Gastroesophageal sphincter (tissue), 4 donors: ENCODE measurements at regions not wholly inside any gene's neighbourhood (a gene's known extent, or its start where the extent isn't known, plus 50 kb on each side); places are given as distances from the start of the nearest gene placed in this dataset.

Experiments
- ATAC-seq: fragments of 150-250 bp; one replicate; pipeline ENCODE4 v1.9.1; 2016; ENCODE audit warnings: mild to moderate bottlenecking, moderate library complexity
- H3K27ac ChIP-seq, 4 donors: fragments of 200-600 bp; sonication (generic) in 3 of 4; 1 replicate in 3 of 4; 2 replicates in 1 of 4; pipeline ENCODE4 v1.5.1; 2016 to 2019
- H3K27me3 ChIP-seq: fragments of 200-600 bp; sonication (generic); one replicate; pipeline ENCODE4 v1.5.1; 2019
- H3K36me3 ChIP-seq, 2 donors: fragments of 200-600 bp; sonication (generic); one replicate each; pipeline ENCODE4 v1.5.1; 2019; ENCODE audit warnings: control low read depth in 1 of 2
- H3K4me1 ChIP-seq, 3 donors: fragments of 200-600 bp; sonication (generic); 1 replicate in 2 of 3; 2 replicates in 1 of 3; pipeline ENCODE4 v1.5.1; 2016 to 2019; ENCODE audit warnings: control low read depth in 2 of 3
- H3K4me3 ChIP-seq, 2 donors: fragments of 200-600 bp; sonication (generic); one replicate each; pipeline ENCODE4 v1.5.1; 2019; ENCODE audit warnings: mild to moderate bottlenecking in 1 of 2, moderate library complexity in 1 of 2
- H3K9me3 ChIP-seq, 3 donors: fragments of 200-600 bp; sonication (generic); one replicate each; pipeline ENCODE4 v1.5.1; 2017 to 2019; ENCODE audit warnings: control low read depth in 2 of 3
- EP300 ChIP-seq: sonication (generic); formaldehyde crosslinking; IDR thresholded peaks from one replicate; pipeline ENCODE4 v1.6.1; 2017; ENCODE audit warnings: antibody characterized with exemption, mild to moderate bottlenecking
- POLR2A ChIP-seq, 2 donors: fragments of 450-650 bp; IDR thresholded peaks; one replicate each; pipeline ENCODE4 v1.6.1; 2017; ENCODE audit warnings: antibody characterized with exemption in 2 of 2, mild to moderate bottlenecking in 2 of 2, moderate library complexity in 1 of 2
- POLR2AphosphoS5 ChIP-seq: sonication (generic); formaldehyde crosslinking; IDR thresholded peaks from one replicate; pipeline ENCODE4 v1.6.1; 2017; ENCODE audit warnings: antibody characterized with exemption
- WGBS, 2 donors: methylation state at CpG; one replicate each; pipeline ENCODE4 v1.1.5; 2018; ENCODE audit warnings: low coverage in 1 of 2; 5-methylcytosine and 5-hydroxymethylcytosine counted together
- TF ChIP-seq, protein P1 (sequence below), 4 experiments: fragments of 200-600 bp in 2 of 4; fragments of 450-650 bp in 2 of 4; sonication (generic) in 1 of 4; IDR thresholded peaks; one replicate each; pipeline ENCODE4 v1.5.1; 2017 to 2019; ENCODE audit warnings: antibody characterized with exemption in 4 of 4, mild to moderate bottlenecking in 2 of 4, moderate library complexity in 2 of 4

DNA sequence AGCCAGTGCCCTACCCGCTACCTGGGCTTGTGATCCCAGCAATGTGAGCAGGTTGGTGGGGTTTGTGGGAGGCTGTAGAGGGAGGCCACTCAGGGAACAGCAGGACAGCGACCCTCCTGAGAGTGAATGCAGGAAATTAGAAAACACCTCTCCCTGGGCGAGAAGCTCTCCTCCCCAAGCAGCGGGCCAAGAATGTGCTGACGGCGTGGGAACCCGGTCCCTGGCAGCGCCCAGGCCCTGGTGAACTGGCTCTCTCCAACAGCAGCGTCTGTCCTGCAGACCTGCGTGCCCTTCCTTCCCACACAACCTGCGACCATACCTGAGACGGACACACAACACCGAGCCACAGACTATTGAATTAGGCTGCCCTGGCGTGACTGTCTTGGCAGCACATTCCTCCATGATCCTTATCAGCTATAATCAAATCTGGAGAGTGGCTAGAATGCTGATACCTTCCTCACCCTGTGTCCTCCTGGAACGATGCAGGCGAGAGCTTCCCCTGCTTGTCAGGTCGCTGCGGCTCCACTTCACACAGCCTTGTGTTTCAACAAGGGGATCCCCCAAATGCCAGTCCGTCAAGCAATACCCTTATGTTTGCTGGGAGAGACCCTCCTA lies 114.8 kb upstream of the GSC start:
- WGBS, 2 donors = 89 to 90% methylated on average over 9 to 12 of the region's 19 CpGs
- TF ChIP-seq, protein P1, sequence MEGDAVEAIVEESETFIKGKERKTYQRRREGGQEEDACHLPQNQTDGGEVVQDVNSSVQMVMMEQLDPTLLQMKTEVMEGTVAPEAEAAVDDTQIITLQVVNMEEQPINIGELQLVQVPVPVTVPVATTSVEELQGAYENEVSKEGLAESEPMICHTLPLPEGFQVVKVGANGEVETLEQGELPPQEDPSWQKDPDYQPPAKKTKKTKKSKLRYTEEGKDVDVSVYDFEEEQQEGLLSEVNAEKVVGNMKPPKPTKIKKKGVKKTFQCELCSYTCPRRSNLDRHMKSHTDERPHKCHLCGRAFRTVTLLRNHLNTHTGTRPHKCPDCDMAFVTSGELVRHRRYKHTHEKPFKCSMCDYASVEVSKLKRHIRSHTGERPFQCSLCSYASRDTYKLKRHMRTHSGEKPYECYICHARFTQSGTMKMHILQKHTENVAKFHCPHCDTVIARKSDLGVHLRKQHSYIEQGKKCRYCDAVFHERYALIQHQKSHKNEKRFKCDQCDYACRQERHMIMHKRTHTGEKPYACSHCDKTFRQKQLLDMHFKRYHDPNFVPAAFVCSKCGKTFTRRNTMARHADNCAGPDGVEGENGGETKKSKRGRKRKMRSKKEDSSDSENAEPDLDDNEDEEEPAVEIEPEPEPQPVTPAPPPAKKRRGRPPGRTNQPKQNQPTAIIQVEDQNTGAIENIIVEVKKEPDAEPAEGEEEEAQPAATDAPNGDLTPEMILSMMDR (IDR thresholded peaks at IDR 0.05) = no peak
- TF ChIP-seq POLR2A (IDR thresholded peaks at IDR 0.05) = no peak
- no peak for TF ChIP-seq EP300
- no peak for TF ChIP-seq POLR2AphosphoS5
- Histone ChIP-seq H3K4me1 (no peaks in the 10 kb centered on the region), H3K36me3 (no peaks in the 10 kb centered on the region), H3K4me3 (no peak overlapping the region), H3K27me3 (no peaks in the 10 kb centered on the region), H3K9me3 (no peaks in the 10 kb centered on the region), H3K27ac (no peak overlapping the region)
- ATAC-seq = no peak

GRCh38 chr14:94882401-94882800 lies 112.5 kb upstream of the GSC start:
- H3K9me3 ChIP-seq = no peaks in the 10 kb centered on the region
- no peaks in the 10 kb centered on the region for H3K4me1 ChIP-seq
- H3K27me3 ChIP-seq = peaks cover 4% of the 10 kb centered on the region
- TF ChIP-seq POLR2AphosphoS5 (no peak), EP300 (no peak), POLR2A (IDR thresholded peaks at IDR 0.05) (no peak)
- TF ChIP-seq, protein P1 (IDR thresholded peaks at IDR 0.05) = no peak
- no peaks in the 10 kb centered on the region for H3K36me3 ChIP-seq
- no peak overlapping the region for H3K4me3 ChIP-seq
- WGBS, 2 donors = 88 to 92% methylated on average over 2 to 3 of the region's 3 CpGs
- H3K27ac ChIP-seq = no peak overlapping the region
- ATAC-seq = no peak

DNA sequence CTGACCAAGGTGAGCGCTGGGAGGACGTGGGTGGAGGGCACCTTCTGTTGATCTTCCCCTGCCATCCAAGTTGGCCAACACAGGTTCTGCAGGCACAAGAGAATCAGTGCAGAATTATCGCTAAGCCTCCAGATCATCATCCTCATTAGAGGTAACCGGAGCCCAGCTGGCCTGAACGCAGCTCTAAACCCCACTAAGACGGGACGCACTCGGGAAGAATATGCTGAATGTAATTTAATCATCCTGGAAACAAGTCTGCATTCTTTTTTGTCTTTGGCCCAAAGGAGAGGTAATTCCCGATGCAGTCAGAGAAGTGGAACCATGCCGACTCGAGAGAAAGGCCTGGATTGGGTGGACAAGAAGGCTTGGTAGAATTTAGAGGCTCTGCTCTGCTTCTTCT lies 111.0 kb upstream of the GSC start:
- 72 to 86% methylated on average over 5 to 8 of the region's 11 CpGs for WGBS, 2 donors
- H3K9me3 ChIP-seq = no peaks in the 10 kb centered on the region
- ATAC-seq = no peak

GRCh38 chr14:94880106-94880505 lies 110.2 kb upstream of the GSC start:
- ATAC-seq = no peak
- H3K4me1 ChIP-seq = no peaks in the 10 kb centered on the region
- TF ChIP-seq POLR2A (IDR thresholded peaks at IDR 0.05) (no peak), POLR2AphosphoS5 (no peak), EP300 (no peak)
- TF ChIP-seq, protein P1 (IDR thresholded peaks at IDR 0.05) = no peak
- H3K27me3 ChIP-seq = peaks cover 19% of the 10 kb centered on the region
- no peak overlapping the region for H3K27ac ChIP-seq
- WGBS, 2 donors = 100% methylated on average over 1 to 3 of the region's 5 CpGs
- H3K4me3 ChIP-seq = no peak overlapping the region
- H3K9me3 ChIP-seq = no peaks in the 10 kb centered on the region
- no peaks in the 10 kb centered on the region for H3K36me3 ChIP-seq

More for the DNA sequence above, 111.0 kb upstream of the GSC start:
- no peaks in the 10 kb centered on the region for H3K4me1 ChIP-seq
- no peak overlapping the region for H3K4me3 ChIP-seq
- TF ChIP-seq, protein P1 (IDR thresholded peaks at IDR 0.05) = no peak
- TF ChIP-seq EP300 (no peak), POLR2A (IDR thresholded peaks at IDR 0.05) (no peak), POLR2AphosphoS5 (no peak)
- peaks cover 19% of the 10 kb centered on the region for H3K27me3 ChIP-seq
- no peaks in the 10 kb centered on the region for H3K36me3 ChIP-seq
- H3K27ac ChIP-seq = no peak overlapping the region

DNA sequence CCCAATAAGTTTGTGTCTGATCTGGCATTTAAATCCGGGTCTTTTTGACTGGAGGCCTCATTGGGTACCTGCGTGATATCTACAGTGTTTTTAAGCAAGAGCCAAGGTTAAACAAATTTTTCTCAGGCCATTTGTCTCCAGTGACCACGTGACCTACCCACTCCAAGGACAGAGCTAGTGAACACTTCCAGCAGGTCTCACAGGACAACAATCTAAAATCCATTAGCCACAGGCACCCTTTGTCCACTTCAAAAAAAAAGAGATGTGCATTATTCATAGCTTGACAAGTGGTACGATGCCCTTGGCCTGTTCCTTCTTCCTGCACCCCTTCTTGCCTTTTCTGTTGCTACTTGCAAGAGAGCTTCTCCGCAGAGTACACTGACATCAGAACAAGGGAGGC lies 109.6 kb upstream of the GSC start:
- Histone ChIP-seq H3K36me3 (no peaks in the 10 kb centered on the region), H3K27ac (no peak overlapping the region), H3K4me3 (no peak overlapping the region), H3K9me3 (no peaks in the 10 kb centered on the region), H3K27me3 (peaks cover 19% of the 10 kb centered on the region), H3K4me1 (no peaks in the 10 kb centered on the region)
- 46 to 60% methylated on average over 2 to 4 of the region's 5 CpGs for WGBS, 2 donors
- TF ChIP-seq, protein P1 (IDR thresholded peaks at IDR 0.05) = no peak
- TF ChIP-seq EP300 (no peak), POLR2AphosphoS5 (no peak), POLR2A (IDR thresholded peaks at IDR 0.05) (no peak)
- no peak for ATAC-seq
